HPDE6-E6E7 (cell line): ENCODE measurements at regions not wholly inside any gene's neighbourhood (a gene's known extent, or its start where the extent isn't known, plus 50 kb on each side); places are given as distances from the start of the nearest gene placed in this dataset.

Source experiments
- DNase-seq: peaks from one replicate; pipeline ENCODE4 v3.0.0; 2011; ENCODE audit warnings: missing footprints; ENCODE audit errors: extremely low spot score

- no peak for DNase-seq
These were observed 112.1 kb upstream of the CDK1 start for GRCh38 chr10:60666221-60666620.

- no peak for DNase-seq
These were observed 113.4 kb upstream of the CDK1 start for GRCh38 chr10:60664859-60665258.

- no peak for DNase-seq
These were observed 114.4 kb upstream of the CDK1 start for GRCh38 chr10:60663850-60664249.

- no peak for DNase-seq
These were observed 115.2 kb upstream of the CDK1 start for GRCh38 chr10:60662917-60663614.

GRCh38 chr10:60661637-60662036, 116.6 kb upstream of the CDK1 start:
- no peak for DNase-seq

- DNase-seq: no peak
These were observed 117.7 kb upstream of the CDK1 start for GRCh38 chr10:60660625-60661024.

- DNase-seq: no peak
These were observed 123.3 kb upstream of the CDK1 start for GRCh38 chr10:60654813-60655464.

GRCh38 chr10:60652628-60653027, 125.7 kb upstream of the CDK1 start:
- no peak for DNase-seq

GRCh38 chr10:60650378-60650800, 127.9 kb upstream of the CDK1 start:
- DNase-seq: no peak

- DNase-seq: no peak
These were observed 128.5 kb upstream of the CDK1 start for GRCh38 chr10:60649485-60650377.

- no peak for DNase-seq
These were observed 129.5 kb upstream of the CDK1 start for GRCh38 chr10:60648761-60649160.

GRCh38 chr10:60646966-60647796, 131.1 kb upstream of the CDK1 start:
- no peak for DNase-seq

- no peak for DNase-seq
These were observed 132.3 kb upstream of the CDK1 start for GRCh38 chr10:60645980-60646379.

GRCh38 chr10:60644436-60645130, 133.7 kb upstream of the CDK1 start:
- DNase-seq: no peak

GRCh38 chr10:60643874-60644273, 134.4 kb upstream of the CDK1 start:
- DNase-seq: no peak

GRCh38 chr10:60629332-60629731, 148.9 kb upstream of the CDK1 start:
- DNase-seq: no peak

GRCh38 chr10:60627778-60628748, 150.2 kb upstream of the CDK1 start:
- DNase-seq: no peak

GRCh38 chr10:60626037-60626436, 152.2 kb upstream of the CDK1 start:
- no peak for DNase-seq

GRCh38 chr10:60623627-60624026, 154.7 kb upstream of the CDK1 start:
- no peak for DNase-seq

GRCh38 chr10:60621018-60621417, 157.3 kb upstream of the CDK1 start:
- no peak for DNase-seq
